Kidney glomerular epithelial cell (primary cell): ENCODE measurements at regions not wholly inside any gene's neighbourhood (a gene's known extent, or its start where the extent isn't known, plus 50 kb on each side); places are given as distances from the start of the nearest gene placed in this dataset.
"Not testable (repeated sequence)": the region's sequence is repeated elsewhere in the genome, so short reads cannot be mapped to it uniquely, and the experiment has no call there.

Experiments
- DNase-seq: peaks from one replicate; lab custom pipeline; 2025; lab: John Stamatoyannopoulos, UW

GRCh38 chr21:15119486-15119885 lies 54.7 kb upstream of the NRIP1 start:
- no peak for DNase-seq

- no peak for DNase-seq
Observed at GRCh38 chr21:15121097-15121654, 56.4 kb upstream of the NRIP1 start.

- peak; percentile 26 for DNase-seq
Observed at GRCh38 chr21:15121655-15122120, 56.9 kb upstream of the NRIP1 start.

DNA sequence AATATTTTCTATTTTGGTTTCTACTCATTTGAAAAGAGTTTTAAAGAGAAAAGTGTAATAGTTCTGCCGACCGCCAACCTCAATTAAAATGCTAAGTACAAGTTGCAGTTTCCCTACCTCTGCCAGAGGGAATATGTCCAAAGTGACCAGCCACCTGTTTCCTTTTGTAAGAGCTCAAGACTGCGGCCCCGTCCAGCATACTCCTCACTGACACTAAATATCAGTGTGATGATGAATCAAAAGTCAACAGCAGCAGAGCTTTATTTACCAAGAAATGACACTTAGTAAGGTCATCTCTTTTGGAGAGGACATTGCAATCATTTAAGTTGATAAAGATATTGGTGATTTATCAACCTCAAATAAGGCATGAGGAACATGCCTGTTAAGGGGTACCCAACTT lies 57.4 kb upstream of the NRIP1 start:
- no peak for DNase-seq

- DNase-seq: no peak
Observed at GRCh38 chr21:15124731-15125130, 59.9 kb upstream of the NRIP1 start.

DNA sequence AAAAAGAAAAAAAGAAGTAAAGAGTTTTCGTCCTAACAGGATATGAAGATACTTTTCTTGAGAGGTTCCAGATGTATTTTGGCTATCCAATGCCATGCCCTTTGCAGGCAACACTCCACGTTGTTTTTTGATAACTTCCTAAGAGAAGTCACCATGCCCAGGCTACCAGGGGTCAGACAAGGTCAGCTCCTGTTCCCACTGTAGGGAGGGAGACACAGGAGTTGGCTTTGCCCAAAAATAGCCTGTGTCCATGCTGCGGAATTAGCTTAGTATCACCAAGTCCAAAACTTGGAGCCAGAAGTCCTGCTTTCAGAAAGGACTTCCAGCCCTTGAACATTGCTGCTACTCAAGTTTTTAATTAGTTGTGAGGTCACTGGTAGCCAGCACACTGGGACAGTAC lies 62.1 kb upstream of the NRIP1 start:
- DNase-seq: no peak

- no peak for DNase-seq
Observed at GRCh38 chr21:15127437-15127836, 62.6 kb upstream of the NRIP1 start.

GRCh38 chr21:15128267-15128666 lies 63.5 kb upstream of the NRIP1 start:
- no peak for DNase-seq

- DNase-seq: not testable (repeated sequence)
Observed at GRCh38 chr21:15128714-15129113, 63.9 kb upstream of the NRIP1 start.

DNA sequence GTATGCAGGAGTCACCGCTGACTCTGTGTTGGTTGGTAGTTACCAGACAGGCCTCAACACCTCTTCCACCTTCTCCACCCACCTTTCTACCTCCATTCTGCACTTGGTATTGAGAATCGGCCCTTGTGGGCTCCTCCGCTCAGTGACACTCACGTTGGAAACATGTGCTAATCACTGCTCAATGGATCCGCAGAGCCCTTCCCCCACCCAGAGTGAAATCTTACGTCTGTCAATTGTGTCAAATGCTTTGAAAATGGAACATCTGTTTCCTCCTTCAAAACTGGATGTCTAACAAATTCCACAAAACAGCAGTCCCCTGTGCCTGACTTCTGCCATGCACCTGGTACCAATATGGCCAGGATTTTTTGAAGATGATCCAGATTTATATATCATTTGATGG lies 65.5 kb upstream of the NRIP1 start:
- no peak for DNase-seq

DNA sequence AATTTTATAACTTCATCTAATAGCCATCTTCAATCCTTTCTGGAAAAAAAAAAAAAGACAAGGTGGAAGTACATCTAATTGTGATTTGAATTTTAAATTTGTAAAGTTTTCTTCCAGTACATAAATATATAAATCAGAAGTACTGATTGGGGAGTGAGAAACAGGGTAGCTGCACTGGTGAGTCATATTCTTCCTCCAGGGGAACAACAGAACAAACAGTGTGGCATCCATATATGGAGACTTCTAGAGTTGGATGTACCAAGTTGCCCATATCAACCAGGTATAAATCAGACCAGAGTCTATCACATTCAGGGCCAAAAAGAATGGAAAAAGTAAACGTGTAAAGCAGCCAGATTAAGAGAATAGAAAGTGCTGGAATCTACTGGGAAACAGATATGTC lies 66.0 kb upstream of the NRIP1 start:
- DNase-seq: no peak

- no peak for DNase-seq
Observed at GRCh38 chr21:15132781-15133180, 68.0 kb upstream of the NRIP1 start.

DNA sequence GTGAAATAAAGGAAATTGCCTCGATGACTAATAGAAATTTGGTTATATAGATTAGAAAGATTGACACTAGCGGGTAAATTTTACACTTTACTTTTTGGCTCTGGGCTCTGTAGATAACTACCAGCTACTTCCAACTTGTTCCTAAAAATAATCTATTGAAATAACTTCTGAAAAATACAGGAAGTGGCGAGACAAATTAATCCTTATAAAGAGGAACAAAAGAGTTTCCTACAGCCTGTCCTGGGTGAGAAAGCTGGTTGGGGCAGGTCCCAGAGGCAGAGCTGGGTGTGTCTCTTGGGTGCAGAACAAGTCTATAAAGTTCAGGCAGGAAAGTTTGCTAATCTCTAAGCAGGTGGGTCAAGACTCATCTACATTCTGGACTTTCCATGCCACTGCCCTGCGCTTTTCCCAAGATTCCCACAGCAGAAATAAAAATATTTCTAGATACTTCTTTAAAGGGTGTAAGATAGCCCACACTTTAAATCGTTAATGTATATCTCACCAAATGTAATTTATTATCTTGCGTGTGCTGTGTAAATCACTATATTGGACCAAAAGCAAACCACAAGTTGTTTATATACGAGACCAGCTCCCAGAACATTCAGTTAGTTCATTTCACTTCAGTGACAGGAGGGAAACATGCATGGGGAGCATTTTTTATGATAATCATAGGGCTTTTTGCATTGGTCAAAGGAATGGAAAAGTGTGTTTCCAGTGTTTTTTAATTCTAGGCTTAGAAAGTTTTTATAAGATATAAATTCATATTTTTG lies 70.1 kb upstream of the NRIP1 start:
- no peak for DNase-seq

DNA sequence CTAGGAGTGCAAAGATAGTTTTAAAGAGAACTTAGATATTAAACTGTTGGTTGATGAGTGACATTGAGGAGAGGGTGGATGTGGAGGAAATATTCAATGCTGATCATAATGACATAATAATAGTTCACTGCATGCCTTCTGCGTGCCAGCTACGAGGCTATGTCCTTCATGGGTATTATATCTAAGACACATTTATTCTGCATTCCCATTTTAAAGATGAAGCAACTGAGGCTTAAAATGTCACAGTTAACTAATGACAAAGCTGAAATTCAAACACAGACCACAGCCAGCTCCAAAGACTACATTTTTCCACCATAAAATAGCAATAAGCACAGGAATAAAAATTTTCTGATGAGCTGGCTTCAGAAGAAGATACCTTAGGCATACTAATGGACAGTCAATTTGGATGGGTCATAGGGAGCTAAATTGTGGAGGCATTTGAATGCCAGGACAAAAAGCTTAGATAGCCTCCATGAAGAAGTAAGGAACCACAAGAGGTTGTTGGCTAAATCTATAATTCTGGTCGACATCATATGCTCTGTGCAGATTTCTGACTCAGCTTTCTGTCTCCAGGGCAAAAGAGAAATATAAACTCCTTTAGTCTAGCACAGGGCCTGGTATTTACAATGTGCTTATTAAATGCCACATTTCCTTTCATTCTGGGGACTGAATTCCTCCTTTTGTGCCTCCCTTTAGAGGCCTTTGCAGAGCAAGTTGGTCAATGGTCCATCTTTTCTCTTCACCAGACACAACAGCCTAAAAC lies 71.2 kb upstream of the NRIP1 start:
- no peak for DNase-seq

DNA sequence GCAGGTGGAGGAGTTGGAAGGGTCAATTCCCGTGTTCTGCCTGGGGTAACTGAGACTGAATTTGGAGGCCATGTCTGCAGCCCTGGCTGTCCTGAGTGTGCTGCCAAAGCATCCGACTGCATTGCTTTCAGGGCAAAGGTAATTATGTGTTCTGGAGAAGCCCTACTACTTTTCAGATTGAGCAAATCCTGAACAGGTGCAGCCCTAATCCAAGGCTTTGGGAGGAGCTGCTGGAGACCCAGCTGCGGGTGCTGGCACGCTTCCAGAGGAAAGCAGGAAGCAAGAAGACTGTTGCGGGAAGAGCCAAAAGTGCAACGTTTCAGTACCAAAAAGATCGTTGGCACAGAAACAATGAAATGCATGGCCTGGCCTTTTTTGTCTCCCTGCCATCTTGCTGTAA lies 73.7 kb upstream of the NRIP1 start:
- DNase-seq: no peak

- no peak for DNase-seq
Observed at GRCh38 chr21:15139898-15140297, 75.1 kb upstream of the NRIP1 start.

DNA sequence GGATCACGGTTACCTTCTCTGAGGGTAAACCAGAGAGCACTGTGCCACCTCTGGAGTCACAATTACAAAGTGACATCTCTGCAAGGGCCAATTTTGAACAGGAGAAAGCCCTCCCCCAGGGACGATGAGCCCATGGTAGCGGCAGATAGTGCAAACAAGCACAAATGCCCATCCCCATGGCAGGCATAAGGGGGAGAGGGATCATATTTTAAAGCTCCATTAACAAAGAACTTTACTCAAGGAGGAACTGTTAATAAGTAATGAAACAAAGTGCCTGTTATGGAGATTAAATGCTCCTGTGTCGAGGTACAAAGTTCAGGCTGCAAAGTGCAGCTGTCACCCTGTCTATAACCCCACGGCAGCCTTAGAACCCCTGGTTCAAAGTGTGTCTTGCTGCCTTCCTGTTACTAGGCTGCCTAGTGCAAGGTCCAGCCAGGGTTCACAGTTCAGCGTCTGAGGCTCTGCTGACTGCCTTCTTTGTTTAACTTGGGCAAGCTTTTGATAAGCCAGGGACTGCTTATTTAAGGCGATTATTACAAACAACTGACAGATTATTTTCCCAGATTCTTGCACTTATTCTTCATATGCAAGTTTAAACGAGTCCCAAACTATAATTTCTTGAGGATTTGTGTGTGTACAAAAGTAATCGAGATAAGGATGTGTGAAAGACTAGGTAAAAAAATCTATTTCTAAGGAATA lies 75.7 kb upstream of the NRIP1 start:
- peak; percentile 21 for DNase-seq

DNA sequence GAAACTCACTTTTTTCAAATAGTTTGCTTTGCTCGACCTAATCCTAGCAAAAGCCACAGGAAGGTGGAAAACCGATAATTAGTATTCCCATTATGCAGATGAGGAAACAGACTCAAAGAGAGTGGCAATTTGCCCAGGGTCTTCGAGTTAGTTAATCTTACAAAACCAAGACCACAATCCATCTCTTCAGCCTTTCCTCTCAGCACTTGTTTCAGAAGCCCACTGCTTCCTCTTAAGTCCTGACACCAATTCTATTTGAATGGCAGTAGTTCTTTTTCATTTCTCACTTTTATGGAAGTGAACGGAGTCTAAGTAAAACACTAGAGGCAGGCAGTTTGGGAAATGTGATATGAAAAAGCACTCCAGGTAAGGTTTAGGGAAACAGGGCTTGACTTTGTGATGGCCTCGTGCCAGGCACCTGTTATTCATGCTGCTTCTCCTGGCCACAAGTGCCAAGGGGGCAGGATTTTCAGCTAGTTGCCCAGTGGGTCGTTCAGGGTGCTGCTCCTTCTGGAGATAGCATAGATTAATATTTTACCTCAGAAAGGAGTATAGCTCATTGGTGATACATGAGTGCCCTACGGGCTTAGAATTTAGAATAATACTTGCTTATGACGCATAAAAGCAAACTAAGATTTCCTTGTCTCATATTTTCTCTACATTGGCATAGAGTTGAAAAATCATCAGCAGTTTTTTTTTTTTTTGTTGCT lies 76.6 kb upstream of the NRIP1 start:
- peak; percentile 64 for DNase-seq

DNA sequence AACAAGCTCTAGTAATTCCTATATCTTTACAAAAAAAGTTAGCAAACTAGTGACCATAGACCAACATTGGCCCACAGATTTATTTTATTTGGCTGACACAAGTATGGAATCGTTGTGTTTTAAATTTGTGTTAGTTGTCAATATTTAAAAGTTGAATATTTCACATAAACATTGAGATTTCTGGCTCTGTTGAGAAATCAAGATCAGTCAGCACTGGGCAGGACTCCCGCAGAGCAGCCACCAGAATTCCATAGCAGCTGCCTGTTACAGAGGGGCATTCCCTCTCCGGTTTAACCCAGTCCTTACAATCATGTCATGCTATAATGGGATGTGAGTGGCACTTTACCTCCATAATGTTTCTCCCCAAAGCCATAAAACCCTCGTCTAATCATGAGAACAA lies 79.2 kb upstream of the NRIP1 start:
- no peak for DNase-seq

DNA sequence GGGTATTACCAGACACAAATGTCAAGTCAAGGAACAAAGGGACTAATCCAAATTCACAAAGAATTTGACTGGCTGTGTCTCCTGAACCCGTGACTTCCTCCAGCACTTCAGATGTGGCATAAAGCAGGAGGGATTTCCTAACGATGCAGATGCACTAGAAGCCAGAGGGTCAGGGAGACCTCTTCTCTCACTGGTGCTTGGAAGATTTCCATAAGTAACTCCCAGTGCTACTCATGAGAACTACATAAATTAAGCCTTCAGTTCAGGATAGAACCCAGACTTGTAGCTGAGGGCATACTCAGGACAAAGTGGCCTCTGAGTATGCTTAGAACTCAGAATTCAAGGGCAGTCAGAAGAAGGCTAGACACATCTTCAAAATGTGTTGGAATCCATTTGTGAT lies 83.6 kb upstream of the NRIP1 start:
- DNase-seq: no peak

- DNase-seq: no peak
Observed at GRCh38 chr21:15149600-15150224, 84.9 kb upstream of the NRIP1 start.
